Nephron progenitor cell (in vitro differentiated cells): ENCODE measurements at regions not wholly inside any gene's neighbourhood (a gene's known extent, or its start where the extent isn't known, plus 50 kb on each side); places are given as distances from the start of the nearest gene placed in this dataset.
A peak's percentile ranks its signal among the peaks of the same experiment; 100 is the strongest.

Experiments
- DNase-seq: peaks from one replicate; pipeline ENCODE4 v3.0.0; 2021
- H3K27ac Mint-ChIP-seq: 2 replicates; pipeline ENCODE4 v1.8.0; 2021; ENCODE audit warnings: mild to moderate bottlenecking, moderate library complexity, mixed read lengths
- H3K27me3 Mint-ChIP-seq: 2 replicates; pipeline ENCODE4 v1.8.0; 2021; ENCODE audit warnings: mild to moderate bottlenecking, low read depth, mixed read lengths; ENCODE audit not compliant: poor library complexity
- H3K36me3 Mint-ChIP-seq: 2 replicates; pipeline ENCODE4 v1.8.0; 2021; ENCODE audit warnings: low read depth, mixed read lengths
- H3K4me1 Mint-ChIP-seq: 2 replicates; pipeline ENCODE4 v1.8.0; 2021; ENCODE audit warnings: mixed read lengths
- H3K4me3 Mint-ChIP-seq: 2 replicates; pipeline ENCODE4 v1.8.0; 2021; ENCODE audit warnings: mild to moderate bottlenecking, moderate library complexity, mixed read lengths
- H3K9me3 Mint-ChIP-seq: 2 replicates; pipeline ENCODE4 v1.8.0; 2021; ENCODE audit warnings: mild to moderate bottlenecking, moderate library complexity, mixed read lengths
- TF ChIP-seq, protein P1 (sequence below): fragments of 200-600 bp; sonication (generic); IDR thresholded peaks from 2 replicates; pipeline ENCODE4 v1.5.0; 2021; ENCODE audit warnings: antibody characterized with exemption

DNA sequence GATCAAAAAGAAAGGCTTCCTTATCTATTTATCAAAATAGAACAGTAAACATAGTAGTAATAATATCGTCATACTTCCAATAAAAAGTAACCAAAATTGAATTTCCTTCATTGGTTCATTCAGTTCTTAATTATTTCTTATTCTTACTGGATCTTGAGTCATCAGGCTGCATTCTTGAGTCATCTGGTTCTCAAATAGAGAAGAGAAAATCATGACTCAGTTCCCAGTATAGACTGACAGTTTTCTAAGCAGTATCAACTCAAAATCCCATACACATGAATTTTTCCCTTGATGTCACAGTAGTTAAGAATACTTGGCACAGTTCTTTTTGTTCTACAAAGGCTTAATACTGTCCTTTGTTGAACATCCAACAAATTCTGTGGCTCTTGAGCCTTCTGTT, 626.9 kb upstream of the ADGRL4 start:
- DNase-seq: no peak
- TF ChIP-seq, protein P1, sequence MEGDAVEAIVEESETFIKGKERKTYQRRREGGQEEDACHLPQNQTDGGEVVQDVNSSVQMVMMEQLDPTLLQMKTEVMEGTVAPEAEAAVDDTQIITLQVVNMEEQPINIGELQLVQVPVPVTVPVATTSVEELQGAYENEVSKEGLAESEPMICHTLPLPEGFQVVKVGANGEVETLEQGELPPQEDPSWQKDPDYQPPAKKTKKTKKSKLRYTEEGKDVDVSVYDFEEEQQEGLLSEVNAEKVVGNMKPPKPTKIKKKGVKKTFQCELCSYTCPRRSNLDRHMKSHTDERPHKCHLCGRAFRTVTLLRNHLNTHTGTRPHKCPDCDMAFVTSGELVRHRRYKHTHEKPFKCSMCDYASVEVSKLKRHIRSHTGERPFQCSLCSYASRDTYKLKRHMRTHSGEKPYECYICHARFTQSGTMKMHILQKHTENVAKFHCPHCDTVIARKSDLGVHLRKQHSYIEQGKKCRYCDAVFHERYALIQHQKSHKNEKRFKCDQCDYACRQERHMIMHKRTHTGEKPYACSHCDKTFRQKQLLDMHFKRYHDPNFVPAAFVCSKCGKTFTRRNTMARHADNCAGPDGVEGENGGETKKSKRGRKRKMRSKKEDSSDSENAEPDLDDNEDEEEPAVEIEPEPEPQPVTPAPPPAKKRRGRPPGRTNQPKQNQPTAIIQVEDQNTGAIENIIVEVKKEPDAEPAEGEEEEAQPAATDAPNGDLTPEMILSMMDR: no peak
- Mint-ChIP-seq H3K4me3 (no peak overlapping the region), H3K36me3 (no peaks in the 10 kb centered on the region), H3K27me3 (no peaks in the 10 kb centered on the region), H3K9me3 (no peaks in the 10 kb centered on the region), H3K27ac (no peak overlapping the region), H3K4me1 (peaks cover under 1% of the 10 kb centered on the region)

DNA sequence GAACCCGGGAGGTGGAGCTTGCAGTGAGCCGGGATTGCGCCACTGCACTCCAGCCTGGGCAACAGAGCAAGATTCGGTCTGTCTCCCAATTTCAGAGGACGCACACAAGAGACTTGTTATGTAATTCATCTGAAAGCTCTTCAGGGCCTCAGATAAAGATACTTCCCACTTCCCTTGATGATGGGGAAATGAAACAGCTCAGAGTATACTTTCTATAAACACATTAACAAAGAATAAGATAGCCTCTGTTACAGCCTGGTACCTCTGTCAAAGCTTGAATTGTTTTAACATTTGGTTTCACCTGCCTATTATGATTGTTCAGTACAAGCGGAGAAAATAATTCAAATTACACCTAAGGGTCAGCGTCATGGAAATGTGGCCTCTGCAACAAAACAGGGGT, 622.9 kb upstream of the ADGRL4 start:
- DNase-seq: no peak

DNA sequence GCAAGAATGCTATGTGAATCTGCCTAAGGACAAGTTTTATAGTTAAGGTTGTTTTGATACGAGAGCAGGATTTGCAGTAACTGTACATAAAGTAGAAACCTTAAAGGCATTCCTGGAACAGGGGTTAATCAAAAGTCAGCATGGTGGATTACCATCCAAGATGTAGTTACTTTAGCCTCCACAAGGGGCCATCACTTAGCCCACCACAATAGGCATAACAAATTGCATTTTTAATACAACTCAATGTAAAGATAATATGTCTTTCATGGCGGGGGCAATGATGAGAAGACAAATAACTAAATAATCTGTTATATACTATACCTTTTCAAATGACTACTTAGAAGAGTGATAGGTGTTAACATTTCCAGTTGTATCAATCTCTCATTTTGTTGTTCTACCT, 611.2 kb upstream of the ADGRL4 start:
- no peak for DNase-seq
- H3K36me3 Mint-ChIP-seq: no peaks in the 10 kb centered on the region
- H3K4me3 Mint-ChIP-seq: no peak overlapping the region
- no peaks in the 10 kb centered on the region for H3K27me3 Mint-ChIP-seq
- no peaks in the 10 kb centered on the region for H3K4me1 Mint-ChIP-seq
- TF ChIP-seq, protein P1: peak; percentile 30
- H3K27ac Mint-ChIP-seq: no peak overlapping the region
- peaks cover 5% of the 10 kb centered on the region for H3K9me3 Mint-ChIP-seq

More for the DNA sequence above, 622.9 kb upstream of the ADGRL4 start:
- Mint-ChIP-seq H3K27ac (no peak overlapping the region), H3K27me3 (no peaks in the 10 kb centered on the region), H3K4me3 (no peak overlapping the region), H3K36me3 (no peaks in the 10 kb centered on the region), H3K4me1 (no peaks in the 10 kb centered on the region), H3K9me3 (no peaks in the 10 kb centered on the region)
- TF ChIP-seq, protein P1: no peak

DNA sequence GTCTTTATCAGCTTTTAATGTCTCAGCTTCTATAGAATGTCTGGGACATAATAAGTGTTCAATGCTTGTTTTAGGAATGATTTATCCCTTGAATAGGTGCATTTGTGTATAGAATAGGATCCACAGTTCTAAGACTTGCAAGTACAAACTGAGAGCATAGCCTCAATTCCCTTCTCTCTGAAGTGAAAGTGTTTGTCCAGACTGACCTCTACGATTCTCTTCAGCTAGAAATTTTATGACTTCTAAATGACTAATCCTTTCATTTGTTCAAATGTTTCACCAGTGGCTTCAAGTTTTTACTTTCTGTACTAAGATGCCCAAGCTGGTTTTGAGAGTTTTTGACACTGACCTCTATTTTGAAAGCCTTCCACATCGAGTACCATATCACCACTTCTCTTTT, 608.2 kb upstream of the ADGRL4 start:
- no peak for DNase-seq
- Mint-ChIP-seq H3K4me3 (no peak overlapping the region), H3K4me1 (no peaks in the 10 kb centered on the region), H3K27me3 (no peaks in the 10 kb centered on the region), H3K9me3 (no peaks in the 10 kb centered on the region), H3K27ac (no peak overlapping the region), H3K36me3 (no peaks in the 10 kb centered on the region)
- TF ChIP-seq, protein P1: no peak

DNA sequence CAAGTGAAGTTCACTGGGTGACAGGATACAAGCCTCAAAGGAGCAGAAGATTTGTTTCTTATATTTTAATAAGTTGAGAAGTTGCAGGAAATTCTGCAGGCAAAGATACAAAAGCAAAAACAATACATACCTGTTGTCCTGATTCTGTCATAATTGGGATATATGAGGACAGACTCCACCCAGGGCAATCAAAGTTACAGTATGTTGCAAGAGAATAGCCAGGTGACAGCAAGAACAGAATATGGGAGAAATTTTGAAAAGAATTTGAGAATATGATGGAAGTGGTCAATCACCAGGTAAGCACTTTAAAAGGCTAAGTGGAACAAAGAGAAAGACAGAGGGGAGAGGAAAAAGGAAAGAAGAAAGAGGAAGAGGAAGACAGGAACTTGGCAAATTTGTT, 607.6 kb upstream of the ADGRL4 start:
- H3K27me3 Mint-ChIP-seq: no peaks in the 10 kb centered on the region
- no peak overlapping the region for H3K27ac Mint-ChIP-seq
- H3K36me3 Mint-ChIP-seq: no peaks in the 10 kb centered on the region
- TF ChIP-seq, protein P1: no peak
- H3K4me3 Mint-ChIP-seq: no peak overlapping the region
- no peaks in the 10 kb centered on the region for H3K4me1 Mint-ChIP-seq
- no peak for DNase-seq
- no peaks in the 10 kb centered on the region for H3K9me3 Mint-ChIP-seq

DNA sequence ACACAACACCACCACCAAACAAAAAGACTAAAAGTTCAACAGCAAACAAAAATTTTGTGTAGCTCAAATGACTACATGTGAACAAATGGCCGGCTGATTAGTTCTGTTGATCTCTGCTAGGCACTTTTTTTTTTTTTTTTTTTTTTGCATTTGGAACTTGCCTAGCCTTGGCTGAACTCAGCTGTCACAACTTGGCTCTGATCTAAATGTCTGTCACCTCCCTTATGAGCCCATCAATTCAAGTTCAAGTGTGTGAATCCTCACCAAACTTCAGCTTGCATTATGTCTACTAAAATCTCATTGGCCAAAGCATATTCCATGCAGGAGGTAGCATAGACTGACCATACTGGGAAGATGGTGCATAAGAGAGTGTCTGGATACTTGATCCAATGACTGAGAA, 606.5 kb upstream of the ADGRL4 start:
- no peak overlapping the region for H3K4me3 Mint-ChIP-seq
- no peaks in the 10 kb centered on the region for H3K4me1 Mint-ChIP-seq
- TF ChIP-seq, protein P1: no peak
- no peak overlapping the region for H3K27ac Mint-ChIP-seq
- H3K27me3 Mint-ChIP-seq: no peaks in the 10 kb centered on the region
- no peaks in the 10 kb centered on the region for H3K36me3 Mint-ChIP-seq
- DNase-seq: no peak
- H3K9me3 Mint-ChIP-seq: no peaks in the 10 kb centered on the region
